Activated T-cell treated with anti-CD3 and anti-CD28 coated beads for 1 hour (primary cell): ENCODE measurements at regions not wholly inside any gene's neighbourhood (a gene's known extent, or its start where the extent isn't known, plus 50 kb on each side); places are given as distances from the start of the nearest gene placed in this dataset.
"Not testable (repeated sequence)": the region's sequence is repeated elsewhere in the genome, so short reads cannot be mapped to it uniquely, and the experiment has no call there.

ENCODE experiments used
- DNase-seq: peaks from one replicate; pipeline ENCODE4 v3.0.0-alpha.2; 2020; ENCODE audit warnings: low read depth

GRCh38 chr16:85441189-85441889, 171.8 kb upstream of the GSE1 start:
- no peak for DNase-seq

- no peak for DNase-seq
Measured at GRCh38 chr16:85441890-85442670, 171.0 kb upstream of the GSE1 start.

GRCh38 chr16:85443116-85443515, 170.0 kb upstream of the GSE1 start:
- DNase-seq, result no peak

GRCh38 chr16:85443531-85443930, 169.6 kb upstream of the GSE1 start:
- DNase-seq, result no peak

- DNase-seq, result no peak
Measured at GRCh38 chr16:85445064-85445778, 167.9 kb upstream of the GSE1 start.

- DNase-seq, result no peak
Measured at GRCh38 chr16:85445779-85446222, 167.3 kb upstream of the GSE1 start.

- no peak for DNase-seq
Measured at GRCh38 chr16:85446951-85447692, 166.0 kb upstream of the GSE1 start.

GRCh38 chr16:85447693-85448313, 165.3 kb upstream of the GSE1 start:
- DNase-seq, result no peak

- peak; percentile 33 for DNase-seq
Measured at GRCh38 chr16:85448557-85449190, 164.4 kb upstream of the GSE1 start.

GRCh38 chr16:85449191-85449884, 163.8 kb upstream of the GSE1 start:
- no peak for DNase-seq

- no peak for DNase-seq
Measured at GRCh38 chr16:85449885-85450245, 163.3 kb upstream of the GSE1 start.

- DNase-seq, result not testable (repeated sequence)
Measured at GRCh38 chr16:85451142-85451541, 162.0 kb upstream of the GSE1 start.

- no peak for DNase-seq
Measured at GRCh38 chr16:85451641-85452363, 161.3 kb upstream of the GSE1 start.

- DNase-seq, result no peak
Measured at GRCh38 chr16:85452364-85453193, 160.5 kb upstream of the GSE1 start.

GRCh38 chr16:85453194-85453678, 159.9 kb upstream of the GSE1 start:
- DNase-seq, result no peak

GRCh38 chr16:85453703-85454102, 159.4 kb upstream of the GSE1 start:
- no peak for DNase-seq

GRCh38 chr16:85454171-85454872, 158.8 kb upstream of the GSE1 start:
- DNase-seq, result no peak

GRCh38 chr16:85455534-85455933, 157.6 kb upstream of the GSE1 start:
- no peak for DNase-seq
